KMS-11 (cell line): ENCODE measurements at regions not wholly inside any gene's neighbourhood (a gene's known extent, or its start where the extent isn't known, plus 50 kb on each side); places are given as distances from the start of the nearest gene placed in this dataset.

Experiments
- H2AFZ ChIP-seq: fragments of 200-600 bp; sonication (generic); 2 replicates; pipeline ENCODE4 v1.6.1; 2016; ENCODE audit warnings: antibody characterized with exemption, mixed run types, low read depth
- H3K27ac ChIP-seq: fragments of 200-600 bp; sonication (generic); 2 replicates; pipeline ENCODE4 v1.6.1; 2016; ENCODE audit warnings: mild to moderate bottlenecking, mixed run types
- H3K27me3 ChIP-seq: fragments of 200-600 bp; sonication (generic); 2 replicates; pipeline ENCODE4 v1.6.1; 2017; ENCODE audit warnings: mild to moderate bottlenecking, low read depth, mixed run types, moderate library complexity; ENCODE audit not compliant: insufficient read depth
- H3K36me3 ChIP-seq: fragments of 200-600 bp; sonication (generic); 2 replicates; pipeline ENCODE4 v1.6.1; 2017; ENCODE audit warnings: mild to moderate bottlenecking, mixed run types; ENCODE audit not compliant: insufficient read depth
- H3K4me1 ChIP-seq: fragments of 200-600 bp; sonication (generic); 2 replicates; pipeline ENCODE4 v1.6.1; 2016; ENCODE audit warnings: mild to moderate bottlenecking, low read depth, mixed run types; ENCODE audit not compliant: poor library complexity, severe bottlenecking
- H3K4me2 ChIP-seq: fragments of 200-600 bp; sonication (generic); 2 replicates; pipeline ENCODE4 v1.7.0; 2016; ENCODE audit warnings: mild to moderate bottlenecking, mixed run types
- H3K4me3 ChIP-seq: fragments of 200-600 bp; sonication (generic); IDR thresholded peaks from 2 replicates; pipeline ENCODE4 v1.6.1; 2017; ENCODE audit warnings: low read depth, low read length, mixed read lengths; ENCODE audit not compliant: insufficient read depth
- H3K79me2 ChIP-seq: fragments of 200-600 bp; sonication (generic); 2 replicates; pipeline ENCODE4 v1.6.1; 2016; ENCODE audit warnings: low read depth, mixed run types; ENCODE audit not compliant: insufficient read depth
- H3K9ac ChIP-seq: fragments of 200-600 bp; sonication (generic); 2 replicates; pipeline ENCODE4 v1.6.1; 2016; ENCODE audit warnings: mild to moderate bottlenecking, mixed run types
- H4K20me1 ChIP-seq: fragments of 200-600 bp; sonication (generic); 2 replicates; pipeline ENCODE4 v1.6.1; 2016; ENCODE audit warnings: mild to moderate bottlenecking, mixed run types; ENCODE audit not compliant: insufficient read depth
- CTCF ChIP-seq: fragments of 200-600 bp; sonication (generic); conservative IDR thresholded peaks from 2 replicates; pipeline ENCODE4 v1.6.1; 2017; ENCODE audit warnings: low read depth, mild to moderate bottlenecking, antibody characterized with exemption, low read length, moderate library complexity, mixed read lengths

GRCh38 chr2:236905976-236906375 is 179.7 kb upstream of the COPS8 start:
- no peaks in the 10 kb centered on the region for H3K4me1 ChIP-seq
- H2AFZ ChIP-seq: no peak overlapping the region
- no peak overlapping the region for H3K27ac ChIP-seq
- no peaks in the 10 kb centered on the region for H4K20me1 ChIP-seq
- H3K27me3 ChIP-seq: no peaks in the 10 kb centered on the region
- no peaks in the 10 kb centered on the region for H3K36me3 ChIP-seq
- TF ChIP-seq CTCF: no peak
- no peaks in the 10 kb centered on the region for H3K79me2 ChIP-seq
- no peak overlapping the region for H3K9ac ChIP-seq
- H3K4me3 ChIP-seq: no peak overlapping the region
- no peak overlapping the region for H3K4me2 ChIP-seq

DNA sequence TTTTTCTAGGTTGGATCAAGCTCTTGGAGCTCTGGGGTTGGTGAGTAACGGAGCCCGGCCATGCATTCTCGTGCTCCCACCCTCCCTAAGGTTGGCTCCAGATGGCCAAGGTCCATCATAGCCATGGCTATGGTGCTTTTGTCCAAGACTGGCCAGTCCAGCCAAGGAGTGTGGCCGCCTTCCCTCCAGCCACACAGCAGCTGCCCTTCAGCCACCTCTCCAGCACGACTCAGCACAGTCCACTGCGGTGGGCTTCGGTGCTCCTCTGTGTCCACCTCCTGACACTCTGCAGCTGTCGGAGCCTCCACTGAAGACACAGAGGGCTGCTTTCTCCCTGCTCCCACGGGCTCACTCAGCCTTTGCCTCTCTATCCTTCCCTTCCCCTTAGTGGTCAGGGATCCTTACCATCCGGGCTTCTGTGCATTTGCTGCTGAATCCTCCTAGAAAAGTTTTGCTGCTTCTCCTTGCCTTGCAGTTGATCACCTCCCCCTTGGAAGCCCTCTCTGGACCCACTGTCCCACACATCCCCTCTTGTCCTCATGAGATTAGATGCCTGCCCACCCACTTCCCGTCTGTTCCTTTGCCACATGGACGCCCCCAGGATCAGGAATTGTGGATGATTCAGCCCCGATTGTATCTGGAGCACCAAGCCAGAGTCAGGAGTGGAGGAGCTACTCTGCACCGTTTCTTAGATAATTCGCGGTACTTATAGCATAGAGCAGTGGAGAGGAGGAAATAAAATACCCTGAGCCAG is 177.1 kb upstream of the COPS8 start:
- no peaks in the 10 kb centered on the region for H3K27me3 ChIP-seq
- H3K4me3 ChIP-seq: no peak overlapping the region
- H3K4me2 ChIP-seq: no peak overlapping the region
- no peaks in the 10 kb centered on the region for H3K36me3 ChIP-seq
- no peak overlapping the region for H3K27ac ChIP-seq
- H2AFZ ChIP-seq: no peak overlapping the region
- H3K79me2 ChIP-seq: no peaks in the 10 kb centered on the region
- no peak for TF ChIP-seq CTCF
- H3K9ac ChIP-seq: no peak overlapping the region
- H4K20me1 ChIP-seq: no peaks in the 10 kb centered on the region
- no peaks in the 10 kb centered on the region for H3K4me1 ChIP-seq

GRCh38 chr2:236909193-236909504 is 176.5 kb upstream of the COPS8 start:
- Histone ChIP-seq H4K20me1 (no peaks in the 10 kb centered on the region), H3K36me3 (no peaks in the 10 kb centered on the region), H2AFZ (no peak overlapping the region), H3K27ac (no peak overlapping the region), H3K4me3 (no peak overlapping the region), H3K4me1 (no peaks in the 10 kb centered on the region), H3K27me3 (no peaks in the 10 kb centered on the region), H3K9ac (no peak overlapping the region), H3K4me2 (no peak overlapping the region), H3K79me2 (no peaks in the 10 kb centered on the region)
- no peak for TF ChIP-seq CTCF

DNA sequence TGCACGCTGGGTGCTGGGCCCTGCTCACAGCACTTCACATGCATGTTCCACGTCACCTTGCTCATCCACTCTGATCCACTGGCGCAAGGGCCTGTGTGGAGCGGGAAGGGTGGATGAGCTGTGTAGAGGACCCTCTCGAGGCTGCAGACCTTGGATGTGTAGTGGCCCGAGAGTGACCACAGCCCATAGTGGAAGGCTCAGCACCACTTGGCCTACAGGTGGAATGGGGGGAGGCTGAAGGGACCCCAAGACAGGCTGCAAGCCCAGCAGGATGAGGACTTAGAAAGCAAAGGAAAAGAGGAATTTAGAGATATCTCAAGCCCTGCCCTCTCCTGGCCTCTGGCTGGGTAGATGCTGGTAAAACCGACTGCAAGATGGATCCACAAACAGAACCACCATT is 175.9 kb upstream of the COPS8 start:
- no peak overlapping the region for H3K4me3 ChIP-seq
- H3K27me3 ChIP-seq: no peaks in the 10 kb centered on the region
- no peaks in the 10 kb centered on the region for H4K20me1 ChIP-seq
- no peak overlapping the region for H2AFZ ChIP-seq
- no peaks in the 10 kb centered on the region for H3K4me1 ChIP-seq
- H3K4me2 ChIP-seq: no peak overlapping the region
- no peaks in the 10 kb centered on the region for H3K79me2 ChIP-seq
- H3K27ac ChIP-seq: no peak overlapping the region
- no peak for TF ChIP-seq CTCF
- H3K36me3 ChIP-seq: no peaks in the 10 kb centered on the region
- H3K9ac ChIP-seq: no peak overlapping the region
